HG02642 (cell line): ENCODE measurements at regions not wholly inside any gene's neighbourhood (a gene's known extent, or its start where the extent isn't known, plus 50 kb on each side); places are given as distances from the start of the nearest gene placed in this dataset.

ENCODE experiments used
- ATAC-seq: cut with Tn5 transposase; IDR thresholded peaks from one replicate; pipeline ENCODE4 v1.9.1; 2021; ENCODE audit warnings: mild to moderate bottlenecking; ENCODE audit not compliant: unreplicated experiment, poor library complexity

DNA sequence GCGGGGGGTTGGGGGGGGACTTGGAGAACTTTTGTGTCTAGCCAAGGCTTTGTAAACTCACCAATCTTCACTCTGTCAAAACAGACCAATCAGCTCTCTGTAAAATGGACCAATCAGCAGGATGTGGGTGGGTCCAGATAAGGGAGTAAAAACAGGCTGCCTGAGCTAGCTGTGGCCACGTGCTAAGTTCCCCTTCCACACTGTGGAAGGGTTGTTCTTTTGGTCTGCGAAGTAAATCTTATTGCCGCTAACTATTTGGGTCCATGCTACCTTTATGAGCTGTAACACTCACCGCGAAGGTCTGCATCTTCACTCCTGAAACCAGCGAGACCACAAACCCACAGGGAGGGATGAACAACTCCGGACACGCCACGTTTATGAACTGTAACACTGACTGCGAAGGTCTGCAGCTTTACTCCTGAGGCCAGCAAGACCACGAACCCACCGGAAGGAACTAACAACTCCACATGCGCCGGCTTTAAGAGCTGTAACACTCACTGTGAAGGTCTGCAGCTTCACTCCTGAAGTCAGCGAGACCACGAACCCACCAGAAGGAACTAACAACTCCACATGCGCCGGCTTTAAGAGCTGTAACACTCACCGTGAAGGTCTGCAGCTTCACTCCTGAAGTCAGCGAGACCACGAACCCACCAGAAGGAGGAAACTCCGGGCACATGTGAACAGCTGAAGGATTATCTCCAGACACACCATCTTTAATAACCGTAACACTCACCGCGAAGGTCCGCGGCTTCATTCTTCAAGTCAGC lies 186.6 kb downstream of the ID4 start:
- peak; percentile 91 for ATAC-seq

DNA sequence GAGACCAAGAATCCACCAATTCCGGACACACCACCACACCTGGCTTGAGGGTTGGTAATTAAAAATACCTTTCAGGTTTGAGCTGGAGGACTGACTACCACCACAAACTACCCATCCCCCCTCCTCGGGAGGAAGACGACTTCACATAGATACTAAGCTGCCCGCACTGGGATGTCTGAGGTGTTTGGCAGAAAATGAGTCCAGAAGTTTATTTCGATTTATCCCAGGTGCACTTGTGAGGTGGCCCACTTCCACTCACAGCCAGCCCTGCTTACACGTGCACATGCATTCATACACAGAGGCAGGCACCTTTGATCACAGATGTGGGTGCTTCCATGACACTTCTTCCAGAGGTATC lies 187.1 kb downstream of the ID4 start:
- ATAC-seq, result no peak

DNA sequence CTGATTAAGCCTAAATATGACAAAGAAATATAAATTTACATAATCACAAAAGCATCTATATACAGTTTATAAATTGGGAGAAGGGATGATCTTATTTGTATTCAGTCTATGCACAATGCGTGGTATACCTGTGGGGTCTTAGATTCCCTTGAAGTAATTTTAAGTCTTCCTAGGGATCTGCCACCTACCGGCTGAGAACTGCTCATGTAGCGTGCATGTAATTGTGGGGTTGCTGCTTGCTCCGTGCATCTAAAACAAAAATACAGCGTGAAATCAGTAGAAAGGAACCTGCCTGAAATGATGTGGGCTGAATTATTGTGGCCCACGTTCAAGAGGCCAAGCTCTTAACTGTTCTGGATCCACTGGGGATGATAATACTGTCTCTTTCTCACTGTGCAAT lies 187.3 kb downstream of the MBOAT1 start:
- no peak for ATAC-seq

DNA sequence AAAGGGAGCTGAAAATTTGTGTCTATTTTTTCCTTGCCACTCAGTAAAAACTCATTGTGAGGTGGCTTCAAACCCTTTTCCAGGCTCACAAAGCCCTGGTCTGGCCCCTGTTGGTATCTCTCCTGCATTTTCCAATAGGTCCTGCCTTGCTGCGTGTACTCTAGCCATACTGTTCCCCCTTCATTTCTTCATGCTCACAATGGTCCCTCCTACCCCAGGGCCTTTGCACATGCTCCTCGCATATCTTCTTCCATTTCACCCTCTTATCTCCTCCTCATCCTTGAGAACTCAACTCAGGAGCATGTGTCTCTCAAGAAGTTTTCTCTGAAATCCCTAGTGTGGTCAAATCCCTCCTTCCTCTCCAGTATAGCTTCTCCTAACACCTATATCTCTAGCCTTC lies 186.6 kb downstream of the MBOAT1 start:
- no peak for ATAC-seq

DNA sequence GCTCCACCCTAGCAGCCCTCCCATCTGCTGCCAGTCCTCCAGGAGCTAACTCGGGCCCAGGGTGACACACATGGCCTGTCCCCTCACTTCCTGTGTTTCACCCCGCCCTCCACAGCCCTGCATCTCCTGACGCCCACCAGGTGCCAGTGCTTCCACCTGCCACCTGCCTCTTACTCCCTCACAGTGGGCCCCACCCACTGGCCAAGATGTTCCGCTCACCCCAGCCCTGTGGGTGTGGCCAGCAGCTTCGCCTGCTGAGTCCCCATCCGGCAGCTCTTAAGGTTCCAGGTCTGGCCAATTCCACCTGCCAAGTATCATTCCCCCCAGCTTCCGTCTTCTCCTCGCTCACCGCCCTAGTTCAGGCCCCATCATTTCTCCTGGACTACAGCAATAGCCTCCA lies 184.1 kb downstream of the MBOAT1 start:
- ATAC-seq, result no peak

DNA sequence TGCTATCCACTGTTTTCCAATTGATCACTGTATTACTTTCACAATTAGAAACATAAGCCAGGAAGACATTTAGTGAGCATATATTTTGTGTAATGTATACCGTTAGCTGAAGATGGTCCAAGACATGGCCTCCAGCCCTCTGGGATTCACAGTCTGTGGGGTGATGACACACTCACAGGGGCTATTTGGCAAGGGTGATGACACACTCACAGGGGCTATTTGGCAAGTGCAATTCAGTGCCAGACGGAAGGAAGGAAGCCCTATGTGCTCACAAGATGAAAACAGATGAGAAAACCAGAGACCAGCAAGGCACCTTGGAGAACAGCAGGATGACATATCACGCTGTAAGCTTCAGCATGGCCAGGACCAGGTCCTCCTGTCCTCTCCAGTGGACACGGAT lies 183.7 kb downstream of the MBOAT1 start:
- no peak for ATAC-seq

DNA sequence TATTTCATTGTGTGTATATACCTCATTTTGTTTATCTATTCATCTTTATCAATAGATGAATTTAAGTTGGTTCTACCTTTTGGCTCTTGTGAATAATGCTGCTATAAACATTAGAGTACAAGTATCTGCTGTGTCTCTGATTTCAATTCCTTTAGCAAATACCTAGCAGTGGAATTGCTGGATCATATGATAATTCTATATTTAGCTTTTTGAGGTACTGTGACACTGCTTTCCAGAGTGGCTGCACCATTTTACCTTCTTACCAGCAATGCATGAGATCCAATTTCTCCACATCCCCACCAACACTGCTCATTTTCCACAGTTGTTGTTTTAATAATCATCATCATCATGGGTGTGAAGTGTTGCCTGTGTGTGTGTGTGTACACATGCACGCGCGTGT lies 182.3 kb downstream of the MBOAT1 start:
- no peak for ATAC-seq

DNA sequence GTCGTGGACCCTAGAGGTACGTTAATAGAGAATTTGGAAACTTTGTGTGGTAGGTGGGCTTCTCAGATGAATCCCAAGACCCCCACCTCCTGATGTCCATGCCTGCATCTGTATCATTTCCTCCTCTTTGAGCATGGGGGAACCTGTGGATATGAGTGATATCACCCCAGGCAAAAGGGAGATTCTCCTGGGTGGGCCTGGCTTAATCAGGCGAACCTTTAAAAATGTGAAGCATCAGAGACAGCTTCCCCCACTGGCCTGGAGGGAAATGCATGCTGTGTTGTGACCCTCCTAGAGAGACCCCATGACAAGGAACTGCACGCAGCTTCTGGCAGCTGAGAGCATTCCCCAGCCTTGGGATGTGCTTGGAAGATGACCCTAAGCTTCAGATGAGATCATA lies 180.9 kb downstream of the MBOAT1 start:
- ATAC-seq, result no peak

DNA sequence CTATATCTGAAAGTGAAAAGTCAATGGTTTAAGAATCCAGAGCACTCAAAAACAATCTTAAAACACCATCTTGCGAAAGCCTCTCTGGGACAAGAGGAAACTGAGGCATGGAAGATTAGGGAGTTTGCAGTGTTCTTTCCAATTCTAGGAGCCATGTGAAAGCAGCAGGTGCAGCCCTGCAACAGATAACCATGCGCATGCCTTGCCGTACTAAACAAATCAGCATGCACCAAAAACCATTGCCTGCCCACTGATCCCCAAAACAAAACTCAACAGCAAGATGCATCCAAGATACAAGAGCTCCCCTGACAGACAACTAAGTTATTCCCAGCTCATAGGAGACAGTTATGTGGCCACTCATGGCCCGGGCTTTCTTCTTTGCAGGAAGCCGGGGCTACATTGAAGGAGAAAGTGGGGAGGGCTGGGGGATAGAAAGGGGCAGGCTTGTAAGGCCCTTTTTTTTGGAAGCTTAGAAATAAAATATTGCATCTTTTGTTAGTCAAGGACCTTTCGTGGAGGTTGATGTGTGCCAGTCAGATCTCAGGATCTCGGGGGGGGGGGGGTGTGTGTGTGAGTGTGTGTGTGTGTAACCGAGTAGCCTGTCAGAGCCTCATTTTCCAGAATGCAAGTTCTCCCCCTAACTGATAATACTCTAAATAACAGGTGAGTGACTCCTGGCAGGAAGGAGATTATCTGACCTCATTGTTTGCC lies 178.4 kb downstream of the MBOAT1 start:
- ATAC-seq, result no peak

DNA sequence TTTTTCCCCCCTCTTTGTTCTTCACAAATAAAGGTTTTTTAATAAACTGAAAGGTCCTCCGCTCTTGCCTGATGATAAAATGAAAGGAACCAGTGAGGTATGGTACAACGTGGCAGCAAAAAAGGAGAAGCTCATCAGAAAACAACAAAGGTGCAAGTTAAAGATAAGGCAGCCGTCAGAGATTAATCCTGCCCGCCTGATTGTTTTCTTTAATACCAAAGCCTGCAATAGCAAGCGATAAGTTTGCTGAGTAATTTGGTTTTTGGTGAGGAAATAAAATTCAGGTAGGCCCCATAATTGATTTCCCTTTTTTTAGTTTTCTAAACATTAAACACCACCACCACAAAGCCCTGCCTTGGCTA lies 177.9 kb downstream of the MBOAT1 start:
- ATAC-seq, result no peak

DNA sequence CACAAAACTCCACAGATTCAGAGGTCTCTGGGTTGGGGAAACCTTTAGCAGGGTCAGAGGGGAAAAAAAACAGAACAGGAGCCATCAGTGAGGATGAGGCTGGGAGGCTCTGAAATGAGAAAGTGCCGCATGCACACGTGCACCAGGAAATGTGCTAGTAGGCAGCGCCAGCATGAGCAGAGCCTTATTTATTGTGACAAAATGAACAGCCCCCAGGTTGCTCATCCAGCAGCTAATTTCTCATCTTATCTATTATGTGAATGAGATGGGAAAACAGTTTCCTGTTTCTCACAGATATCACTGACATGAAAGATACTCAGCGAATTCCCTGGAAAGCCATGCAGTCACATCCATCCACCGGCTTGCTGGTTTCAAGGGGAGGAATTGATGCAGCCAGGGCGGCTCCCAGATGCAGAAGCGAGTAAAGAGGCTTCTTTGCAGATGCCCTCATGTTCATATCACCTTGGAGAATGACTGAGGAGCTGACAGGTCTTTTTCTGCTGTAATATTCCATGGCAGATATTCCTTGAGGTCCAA lies 176.1 kb downstream of the MBOAT1 start:
- no peak for ATAC-seq

DNA sequence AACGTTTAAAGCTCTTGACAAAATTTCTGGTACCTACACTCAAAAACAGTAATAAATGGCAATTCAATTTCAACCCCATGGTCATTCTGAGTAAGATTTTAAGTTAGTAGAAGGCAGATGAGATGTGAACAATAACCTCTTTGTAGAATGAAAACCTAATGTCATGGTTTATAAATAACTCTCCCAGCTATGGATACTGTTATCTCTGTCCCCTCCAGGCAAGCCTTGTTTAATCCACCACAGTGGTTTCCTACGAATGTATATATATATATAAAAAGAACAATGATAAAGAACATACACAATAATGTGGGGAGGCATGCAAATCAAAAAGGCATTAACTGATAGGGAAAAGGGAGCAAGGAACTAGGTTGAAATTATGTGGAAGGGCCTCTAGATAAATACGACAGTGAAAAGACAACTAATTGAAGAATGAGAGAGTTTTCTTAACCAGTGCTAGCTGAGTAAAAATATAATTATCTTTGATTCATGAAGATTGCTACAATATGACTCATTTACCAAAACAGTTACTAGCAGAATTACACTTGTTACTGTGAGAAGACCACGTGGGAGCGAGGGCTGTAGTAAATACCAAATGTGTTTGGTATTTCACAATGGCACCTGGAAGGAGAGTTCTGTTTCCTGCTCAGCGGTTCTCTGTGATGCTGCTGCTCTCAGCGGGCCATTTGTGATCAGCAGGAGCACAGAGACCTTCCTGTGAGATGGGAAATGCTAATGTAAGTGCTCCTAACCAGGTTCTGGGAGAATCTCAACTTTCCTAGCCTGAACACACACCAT lies 173.7 kb downstream of the MBOAT1 start:
- ATAC-seq, result no peak

DNA sequence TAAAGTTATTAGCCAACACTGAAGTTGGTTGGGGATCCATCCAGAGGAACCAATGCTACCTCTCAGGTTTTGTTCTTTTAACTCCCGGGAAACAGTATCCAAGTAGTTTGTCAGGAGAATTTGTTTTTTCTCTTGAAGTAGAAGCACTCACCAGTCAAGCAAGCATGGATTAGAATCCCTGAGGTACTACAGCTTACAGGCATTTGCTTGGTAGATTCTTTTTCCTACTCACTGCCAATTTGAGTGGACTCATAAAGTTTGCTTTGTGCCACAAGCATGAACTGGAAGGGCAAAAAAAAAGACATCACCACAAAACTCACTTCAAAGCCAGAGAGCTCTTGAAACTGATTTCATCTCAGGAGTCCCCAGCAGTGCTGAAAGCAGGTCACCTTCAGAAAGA lies 167.4 kb downstream of the MBOAT1 start:
- no peak for ATAC-seq
